ENCODE measurements at regions not wholly inside any gene's neighbourhood (a gene's known extent, or its start where the extent isn't known, plus 50 kb on each side); places are given as distances from the start of the nearest gene placed in this dataset.
A peak's percentile ranks its signal among the peaks of the same experiment; 100 is the strongest.

DNA sequence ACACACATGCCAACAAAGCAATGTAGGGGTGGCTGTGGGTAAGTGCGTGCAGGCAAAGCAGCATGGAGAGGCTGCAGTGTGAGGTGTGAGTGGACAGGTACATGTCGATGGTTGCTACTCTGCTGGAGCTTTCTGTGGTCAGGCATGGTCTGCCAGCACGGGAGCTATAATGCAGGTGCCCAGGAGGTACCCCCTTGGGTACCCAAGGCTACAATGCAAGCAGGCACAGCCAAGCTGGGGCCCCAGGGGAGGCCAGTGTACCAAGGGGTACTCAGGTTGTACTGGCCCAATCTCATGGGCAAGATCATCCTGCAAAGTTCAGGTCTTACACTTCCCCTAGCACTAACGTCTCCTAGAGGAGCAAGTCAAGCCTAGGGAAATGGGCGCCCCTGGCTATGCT, 58.4 kb upstream of the IRAK1BP1 start:
- POLR2A ChIA-PET, result no interaction called here
- Mint-ChIP-seq H3K36me3 (ENCODE audit: insufficient read depth, unreplicated experiment) (peaks cover 6% of the 10 kb centered on the region), H3K27ac (ENCODE audit: low read depth, unreplicated experiment) (no peak overlapping the region), H3K9me3 (ENCODE audit: unreplicated experiment) (peaks cover 18% of the 10 kb centered on the region), H3K27me3 (ENCODE audit: insufficient read depth, unreplicated experiment) (no peaks in the 10 kb centered on the region), H3K4me3 (ENCODE audit: unreplicated experiment) (no peak overlapping the region), H3K4me1 (ENCODE audit: insufficient read depth, unreplicated experiment) (peaks cover 29% of the 10 kb centered on the region)
- CTCF ChIA-PET, result no interaction called here
- intact Hi-C loops (cut with micrococcal nuclease), result no loop called here
- DNase-seq (ENCODE audit: unreplicated experiment), result no peak
- TF ChIP-seq, protein P1, sequence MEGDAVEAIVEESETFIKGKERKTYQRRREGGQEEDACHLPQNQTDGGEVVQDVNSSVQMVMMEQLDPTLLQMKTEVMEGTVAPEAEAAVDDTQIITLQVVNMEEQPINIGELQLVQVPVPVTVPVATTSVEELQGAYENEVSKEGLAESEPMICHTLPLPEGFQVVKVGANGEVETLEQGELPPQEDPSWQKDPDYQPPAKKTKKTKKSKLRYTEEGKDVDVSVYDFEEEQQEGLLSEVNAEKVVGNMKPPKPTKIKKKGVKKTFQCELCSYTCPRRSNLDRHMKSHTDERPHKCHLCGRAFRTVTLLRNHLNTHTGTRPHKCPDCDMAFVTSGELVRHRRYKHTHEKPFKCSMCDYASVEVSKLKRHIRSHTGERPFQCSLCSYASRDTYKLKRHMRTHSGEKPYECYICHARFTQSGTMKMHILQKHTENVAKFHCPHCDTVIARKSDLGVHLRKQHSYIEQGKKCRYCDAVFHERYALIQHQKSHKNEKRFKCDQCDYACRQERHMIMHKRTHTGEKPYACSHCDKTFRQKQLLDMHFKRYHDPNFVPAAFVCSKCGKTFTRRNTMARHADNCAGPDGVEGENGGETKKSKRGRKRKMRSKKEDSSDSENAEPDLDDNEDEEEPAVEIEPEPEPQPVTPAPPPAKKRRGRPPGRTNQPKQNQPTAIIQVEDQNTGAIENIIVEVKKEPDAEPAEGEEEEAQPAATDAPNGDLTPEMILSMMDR (IDR thresholded peaks at IDR 0.05; ENCODE audit: unreplicated experiment), result no peak
- no TSS peak for BruUV-seq (replicated peaks)

DNA sequence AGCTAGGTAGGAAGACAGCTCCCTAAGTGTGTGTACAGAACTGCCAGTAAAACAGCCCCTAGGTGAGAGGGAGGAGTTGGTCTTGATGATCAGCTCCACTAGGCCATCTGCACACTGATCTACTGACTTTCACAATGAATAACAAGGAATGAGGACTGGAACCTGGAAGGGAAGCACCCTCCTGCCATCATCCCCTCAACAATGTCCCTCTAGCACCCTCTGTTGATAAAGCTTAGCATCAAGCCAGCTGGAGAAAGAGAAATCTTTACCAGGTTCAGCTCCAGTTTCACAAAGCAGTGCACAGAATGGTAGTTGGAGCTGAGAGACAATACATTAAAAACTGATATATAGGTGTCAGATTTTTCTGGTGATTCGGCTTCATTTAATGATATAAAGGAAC, 57.2 kb upstream of the IRAK1BP1 start:
- BruUV-seq (replicated peaks), result no TSS peak
- peak; percentile 81 for DNase-seq (ENCODE audit: unreplicated experiment)

DNA sequence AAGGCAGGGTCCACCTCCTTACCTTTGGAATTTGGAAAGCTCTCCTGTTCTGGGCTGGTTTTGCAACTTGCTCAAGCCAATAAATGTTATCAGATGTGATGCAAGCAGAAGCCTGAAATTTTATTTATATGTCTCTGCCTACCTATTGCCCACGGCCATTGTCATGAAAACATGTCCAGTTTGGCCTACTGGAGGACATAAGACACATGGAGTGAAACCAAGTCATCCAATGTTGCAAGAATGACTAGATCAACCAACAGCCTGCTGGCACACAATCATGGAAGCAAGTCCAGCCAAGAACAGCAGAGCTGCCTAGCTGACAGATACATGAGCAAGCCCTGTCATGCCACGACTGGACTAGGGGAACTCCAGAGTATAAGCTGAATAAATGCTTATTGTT, 56.7 kb upstream of the IRAK1BP1 start:
- H3K4me1 Mint-ChIP-seq (ENCODE audit: insufficient read depth, unreplicated experiment), result peaks cover 29% of the 10 kb centered on the region
- H3K27me3 Mint-ChIP-seq (ENCODE audit: insufficient read depth, unreplicated experiment), result no peaks in the 10 kb centered on the region
- BruUV-seq (replicated peaks), result no TSS peak
- peaks cover 22% of the 10 kb centered on the region for H3K9me3 Mint-ChIP-seq (ENCODE audit: unreplicated experiment)
- H3K36me3 Mint-ChIP-seq (ENCODE audit: insufficient read depth, unreplicated experiment), result peaks cover 6% of the 10 kb centered on the region
- ChIA-PET CTCF (interaction anchor here (0.5 to 2.3 kb wide), 35 partner anchors 13 to 1346 kb away, joined by 3 to 15 read pairs (median 3); partner anchors contain the start of gene IRAK1BP1), POLR2A (interaction anchor here (0.6 to 1.4 kb wide), 15 partner anchors 33 to 1345 kb away, joined by 3 to 5 read pairs (median 3); partner anchors contain the start of gene IRAK1BP1)
- peak overlapping the region; percentile 85 for H3K27ac Mint-ChIP-seq (ENCODE audit: low read depth, unreplicated experiment)
- peak overlapping the region; percentile 8 for H3K4me3 Mint-ChIP-seq (ENCODE audit: unreplicated experiment)
- TF ChIP-seq, protein P1 (IDR thresholded peaks at IDR 0.05; ENCODE audit: unreplicated experiment), result no peak
- intact Hi-C loops (cut with micrococcal nuclease), result loop anchor here (1.0 to 10.0 kb wide), 5 partner anchors 206 to 1186 kb away; no protein-coding TSS in a partner anchor
- peak; percentile 99 for DNase-seq (ENCODE audit: unreplicated experiment)

More for the DNA sequence above, 57.2 kb upstream of the IRAK1BP1 start:
- Mint-ChIP-seq H3K9me3 (ENCODE audit: unreplicated experiment) (peaks cover 17% of the 10 kb centered on the region), H3K27me3 (ENCODE audit: insufficient read depth, unreplicated experiment) (no peaks in the 10 kb centered on the region), H3K4me3 (ENCODE audit: unreplicated experiment) (no peak overlapping the region), H3K4me1 (ENCODE audit: insufficient read depth, unreplicated experiment) (peaks cover 29% of the 10 kb centered on the region), H3K27ac (ENCODE audit: low read depth, unreplicated experiment) (peak overlapping the region; percentile 85), H3K36me3 (ENCODE audit: insufficient read depth, unreplicated experiment) (peaks cover 6% of the 10 kb centered on the region)
- intact Hi-C loops (cut with micrococcal nuclease), result loop anchor here (1.0 to 10.0 kb wide), 5 partner anchors 205 to 1185 kb away; no protein-coding TSS in a partner anchor
- POLR2A ChIA-PET, result interaction anchor here (0.6 to 1.4 kb wide), 13 partner anchors 33 to 1345 kb away, joined by 3 to 5 read pairs (median 4); partner anchors contain the start of gene IRAK1BP1
- CTCF ChIA-PET, result interaction anchor here (0.5 to 2.3 kb wide), 41 partner anchors 13 to 1345 kb away, joined by 3 to 15 read pairs (median 3); no protein-coding TSS in a partner anchor
- TF ChIP-seq, protein P1 (IDR thresholded peaks at IDR 0.05; ENCODE audit: unreplicated experiment), result peak; percentile 50
